CD4-positive, alpha-beta T cell treated with Interleukin-4 for 1 hour (primary cell): ENCODE measurements at regions not wholly inside any gene's neighbourhood (a gene's known extent, or its start where the extent isn't known, plus 50 kb on each side); places are given as distances from the start of the nearest gene placed in this dataset.

Source experiments
- DNase-seq, 2 donors: peaks; one replicate each; pipeline ENCODE4 v3.0.0-alpha.2; 2020 to 2022

DNA sequence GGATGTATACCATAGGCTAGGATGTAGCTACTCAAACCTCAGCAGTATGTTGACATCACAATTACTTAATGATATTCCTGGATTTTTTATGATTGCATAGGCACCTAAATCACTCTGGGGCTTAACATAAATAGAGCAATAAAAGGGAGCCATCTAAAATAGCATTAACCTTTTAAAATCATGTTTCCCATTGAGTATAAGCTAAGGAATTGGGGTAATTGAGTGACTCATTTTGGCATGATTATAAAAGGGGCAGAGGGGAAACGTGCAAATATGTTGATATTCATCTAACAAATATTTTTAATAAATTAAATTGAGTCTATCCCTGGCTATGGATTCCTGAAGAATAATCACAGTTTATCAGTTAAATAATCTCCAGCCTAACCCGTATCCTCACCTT is 74.0 kb upstream of the ADGRF1 start:
- DNase-seq: no peak

DNA sequence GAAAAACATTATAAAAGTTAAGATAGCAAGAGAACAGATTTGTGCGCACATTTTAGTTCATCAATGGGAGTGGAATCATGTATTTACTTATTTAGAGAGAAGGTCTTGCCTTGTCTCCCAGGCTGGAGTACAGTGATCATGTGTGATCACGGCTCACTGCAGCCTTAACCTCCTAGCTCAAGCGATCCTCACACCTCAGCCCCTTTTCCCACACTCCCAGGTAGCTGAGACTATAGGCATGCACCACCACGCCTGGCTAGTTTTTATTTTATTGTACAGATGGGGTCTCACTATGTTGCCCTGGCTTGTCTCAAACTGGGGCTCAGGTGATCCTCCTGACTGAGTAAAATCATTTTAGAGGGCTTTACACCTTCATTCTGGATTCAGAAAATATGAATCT is 72.3 kb upstream of the ADGRF1 start:
- DNase-seq: no peak

DNA sequence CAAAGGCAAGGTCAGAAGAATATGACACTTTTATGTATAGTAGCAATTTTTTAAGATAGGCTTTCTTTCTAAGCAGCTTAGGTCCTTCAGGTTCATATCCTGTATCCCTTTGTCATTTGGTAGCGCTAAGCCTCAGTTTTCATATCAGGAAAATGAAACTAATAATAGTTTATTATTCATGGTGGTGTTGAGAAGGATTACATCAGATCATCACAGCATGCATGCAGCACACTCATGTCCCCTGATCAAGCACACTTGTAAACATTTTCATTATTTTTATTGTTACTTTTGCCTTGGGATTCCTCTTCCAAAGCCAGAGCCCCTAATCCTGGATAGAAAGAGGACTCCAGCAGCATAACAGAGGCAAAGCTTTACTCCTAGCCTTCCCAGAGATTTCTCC is 70.2 kb upstream of the ADGRF1 start:
- DNase-seq: no peak

DNA sequence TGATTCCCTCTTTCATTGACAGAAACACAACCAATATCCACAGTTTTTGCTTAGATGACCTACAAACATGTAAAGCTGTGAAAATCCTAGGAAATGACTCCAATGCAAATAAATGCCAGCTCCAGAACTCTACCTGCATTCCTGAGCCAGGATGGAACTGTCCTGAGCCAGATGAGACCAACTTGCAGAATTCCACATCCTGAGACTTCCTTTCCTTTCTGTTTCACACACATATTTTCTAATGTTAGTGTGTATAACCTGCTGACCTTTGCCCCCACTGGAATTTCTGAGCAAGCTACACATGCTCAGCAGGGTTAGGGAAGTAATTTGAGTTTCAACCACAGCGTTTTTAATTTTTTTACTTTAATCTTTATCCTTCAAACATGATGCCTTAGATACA is 69.6 kb upstream of the ADGRF1 start:
- DNase-seq: no peak

DNA sequence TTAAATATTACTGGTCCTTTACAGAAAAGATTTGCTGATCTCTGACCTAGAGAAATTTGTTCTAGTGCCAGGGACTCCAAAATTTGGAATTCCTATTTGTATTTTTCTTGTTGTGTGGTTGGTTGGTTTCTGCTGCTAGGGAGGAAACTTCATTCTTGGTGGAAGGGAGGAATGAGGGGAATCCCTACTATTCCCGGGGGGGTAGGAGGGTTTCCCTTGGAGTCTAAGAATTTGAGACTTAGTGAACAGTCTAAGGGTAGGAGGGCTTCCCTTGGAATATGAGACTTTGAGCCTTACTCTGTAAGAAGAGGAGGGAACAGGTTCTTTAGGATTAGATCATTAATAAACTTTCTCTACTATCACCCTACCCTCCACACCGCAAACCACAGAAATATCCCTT is 67.1 kb upstream of the ADGRF1 start:
- DNase-seq: no peak

DNA sequence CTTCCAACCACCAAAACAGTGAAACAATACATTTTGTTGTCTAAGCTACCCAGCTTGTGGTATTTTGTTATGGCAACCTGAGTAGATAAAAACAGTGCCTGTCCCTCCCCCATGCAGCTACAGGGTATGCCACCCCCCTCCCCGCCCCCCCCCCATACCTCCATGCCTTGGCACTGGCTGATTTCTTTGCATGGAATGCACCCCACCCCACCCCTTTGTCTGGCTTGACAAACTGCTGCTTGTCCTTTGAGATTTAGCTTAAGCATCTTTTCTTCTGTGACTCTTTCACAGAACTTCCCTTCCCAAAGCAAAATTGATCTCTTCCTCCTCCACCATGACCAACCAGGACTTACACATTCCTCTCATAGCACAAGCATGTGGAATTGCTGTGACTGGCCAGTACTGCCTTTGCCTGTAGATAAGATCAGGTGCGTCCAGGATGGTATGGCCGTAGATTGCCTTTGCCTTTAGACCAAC is 64.6 kb upstream of the ADGRF1 start:
- DNase-seq: no peak

DNA sequence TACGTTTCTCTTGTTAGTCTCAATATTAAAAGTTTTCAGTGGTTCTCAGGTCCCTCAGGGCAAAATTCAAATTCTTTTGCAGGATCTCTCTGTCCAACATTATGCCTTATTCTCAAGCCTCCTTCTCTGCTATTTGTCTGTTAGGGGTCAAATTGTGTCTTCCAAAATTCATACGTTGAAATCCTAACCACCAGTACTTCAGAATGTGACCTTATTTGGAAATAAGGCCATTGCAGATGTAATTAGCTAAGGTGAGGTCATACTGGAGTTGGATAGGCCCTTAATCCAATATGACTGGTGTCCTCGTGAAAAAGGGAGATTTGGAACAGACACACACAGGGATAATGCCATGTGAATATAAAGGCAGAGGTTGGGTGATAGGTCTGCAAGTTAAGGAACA is 64.1 kb upstream of the ADGRF1 start:
- DNase-seq: no peak

DNA sequence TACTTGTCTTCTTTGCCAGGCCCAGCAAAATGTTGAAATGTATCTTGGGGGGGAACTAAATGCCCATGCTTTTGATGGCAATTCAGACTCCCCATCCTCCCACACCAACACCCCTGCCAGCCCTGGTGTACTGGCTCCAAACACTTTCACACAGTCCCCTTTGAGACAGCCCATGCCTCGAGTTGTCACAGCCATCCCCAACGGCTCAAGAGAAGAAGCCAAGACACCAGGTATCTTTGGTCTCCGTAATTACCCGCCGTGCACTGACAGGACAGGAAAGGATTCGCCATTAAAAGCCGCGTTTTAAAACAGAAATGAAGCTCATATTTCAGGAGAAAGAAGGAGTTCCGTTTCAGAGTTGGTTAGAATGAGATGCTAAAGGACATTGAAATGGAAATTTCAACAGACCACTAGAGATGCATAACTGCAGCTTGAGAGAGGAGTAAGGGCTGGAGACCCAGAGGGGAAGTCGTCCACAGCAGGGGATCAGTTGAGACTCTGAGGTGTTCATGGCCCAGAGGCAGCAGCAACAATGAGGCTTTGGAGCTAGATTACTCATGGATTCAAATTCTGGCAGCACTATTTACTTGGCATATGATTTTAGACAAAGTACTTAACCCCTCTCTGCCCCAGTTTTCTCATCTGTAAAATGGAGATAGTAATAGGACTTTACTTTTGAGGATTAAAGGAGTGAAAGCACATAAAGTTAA is 63.5 kb upstream of the ADGRF1 start:
- no peak for DNase-seq

DNA sequence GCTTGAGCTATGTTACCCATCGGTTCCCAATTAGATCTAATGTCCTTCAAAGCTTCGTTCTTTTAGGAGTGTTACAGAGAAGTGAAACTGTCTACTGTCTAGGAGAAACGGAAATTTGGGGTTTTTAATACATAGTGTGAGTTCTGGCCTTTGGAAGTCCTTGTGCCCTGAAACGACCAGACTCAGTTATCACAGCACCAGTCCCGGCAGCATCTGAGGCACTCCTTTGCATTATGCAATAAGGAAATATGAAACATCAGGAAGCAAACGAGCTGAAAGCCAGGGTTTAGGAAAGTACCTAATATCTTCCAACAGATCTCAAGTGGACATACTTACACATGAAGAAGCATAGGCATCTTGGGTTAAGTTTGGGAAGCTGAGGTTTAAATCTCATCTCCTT is 61.8 kb upstream of the ADGRF1 start:
- DNase-seq: no peak

DNA sequence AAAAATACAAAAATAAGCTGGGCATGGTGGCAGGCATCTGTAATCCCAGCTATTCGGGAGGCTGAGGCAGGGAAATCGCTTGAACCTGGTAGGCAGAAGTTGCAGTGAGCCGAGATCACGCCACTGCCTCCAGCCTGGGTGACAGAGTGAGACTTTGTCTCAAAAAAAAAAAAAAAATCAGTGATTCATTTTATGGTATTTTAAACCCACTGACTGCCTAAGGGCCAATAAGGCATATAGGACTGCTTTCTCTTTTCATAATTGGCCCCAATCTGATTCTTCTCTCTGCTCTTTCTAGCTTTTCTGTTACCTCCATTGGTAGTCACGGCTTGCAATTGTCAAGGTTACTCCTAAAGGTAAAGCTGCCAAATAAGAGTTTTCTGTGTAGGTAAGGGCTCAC is 60.2 kb upstream of the ADGRF1 start:
- DNase-seq: no peak

DNA sequence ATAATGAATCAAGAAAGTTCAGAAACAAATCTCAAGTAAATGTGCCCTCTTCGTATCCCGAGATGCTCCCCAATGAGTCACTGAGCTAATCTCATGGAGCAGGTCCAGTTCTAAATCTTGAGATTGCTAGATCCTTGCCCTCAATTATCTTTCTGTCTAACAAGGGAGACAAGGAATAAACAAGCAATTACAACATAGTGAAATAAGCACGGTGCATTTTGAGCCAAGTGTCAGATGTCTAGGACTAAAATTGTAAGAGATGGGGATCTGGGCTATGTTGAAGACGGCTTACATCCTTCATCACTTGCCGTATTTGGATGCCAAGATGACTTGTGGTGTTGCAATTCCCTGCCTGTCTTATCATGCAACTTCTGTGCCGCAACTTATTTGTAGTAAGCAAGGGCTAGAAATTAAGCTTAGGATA is 56.5 kb upstream of the ADGRF1 start:
- no peak for DNase-seq

DNA sequence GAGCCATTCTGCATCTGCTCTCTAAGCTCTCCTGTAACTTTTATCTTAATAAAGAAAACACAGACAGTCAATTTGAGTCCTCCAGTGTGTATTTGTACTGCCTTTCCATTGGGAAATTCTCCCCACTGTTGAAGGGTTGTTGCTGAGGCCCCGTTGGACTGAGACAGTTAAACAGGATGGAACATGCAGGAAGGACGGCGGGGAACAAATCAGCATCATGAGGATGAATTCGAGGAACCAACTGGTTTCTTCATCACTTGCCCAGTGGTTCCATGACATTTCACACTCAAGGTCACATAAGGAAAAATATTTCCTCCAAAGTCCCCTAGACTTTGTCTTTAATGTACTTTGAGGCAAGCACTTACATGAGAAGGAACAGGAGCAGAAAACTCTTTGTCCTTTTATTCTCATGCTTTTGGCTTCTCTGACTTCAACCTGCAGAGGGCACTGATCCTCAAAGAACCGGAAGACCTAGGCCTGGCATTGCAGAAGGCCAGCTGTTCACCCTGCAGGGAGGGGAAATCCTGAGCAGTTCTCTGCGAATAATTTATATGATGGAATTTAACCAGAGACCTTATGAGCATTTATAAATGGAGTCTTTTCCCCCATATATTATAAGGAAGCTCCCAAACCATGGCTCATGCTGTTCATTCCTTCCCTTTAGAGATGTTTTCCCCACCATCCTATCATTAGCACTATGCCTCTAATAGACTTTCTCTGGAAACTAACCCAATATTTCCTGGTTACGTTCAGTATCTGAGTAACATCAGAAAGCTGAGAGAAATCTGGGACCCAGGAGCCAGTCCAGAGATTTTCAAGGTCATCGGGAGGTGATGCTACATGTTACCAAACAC is 55.2 kb upstream of the ADGRF1 start:
- peak; percentile 29 to 39 for DNase-seq

DNA sequence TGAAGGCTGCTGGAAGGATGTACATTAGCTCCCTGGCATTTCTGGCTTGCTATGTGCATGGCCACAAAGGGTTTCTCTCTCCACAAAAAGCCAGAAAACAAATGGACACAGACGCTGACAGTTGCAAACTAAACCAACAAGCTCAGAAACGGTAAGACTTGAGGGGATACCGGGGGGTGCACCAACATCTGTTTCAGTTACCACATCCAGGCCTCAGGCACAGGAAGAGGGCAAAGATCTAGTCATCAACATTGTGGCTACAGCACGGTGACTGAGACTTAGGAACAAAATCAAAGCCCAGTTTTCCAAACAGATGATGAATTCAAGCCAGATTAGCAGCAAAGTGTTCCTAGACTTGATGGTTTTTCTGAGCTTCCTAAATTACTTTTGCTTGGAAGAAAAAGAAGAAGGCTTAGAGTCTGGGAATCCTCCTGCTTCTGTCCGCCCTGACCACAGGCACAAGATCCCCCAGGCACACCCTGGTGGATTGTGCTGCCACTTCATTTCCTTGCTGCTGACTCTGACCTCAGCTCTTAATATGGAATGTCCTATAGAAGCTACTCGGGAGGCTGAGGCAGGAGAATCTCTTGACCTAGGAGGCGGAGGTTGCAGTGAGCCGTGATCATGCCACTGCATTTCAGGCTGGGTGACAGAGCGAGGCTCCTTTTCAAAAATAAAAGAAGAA is 54.2 kb upstream of the ADGRF1 start:
- no peak for DNase-seq

DNA sequence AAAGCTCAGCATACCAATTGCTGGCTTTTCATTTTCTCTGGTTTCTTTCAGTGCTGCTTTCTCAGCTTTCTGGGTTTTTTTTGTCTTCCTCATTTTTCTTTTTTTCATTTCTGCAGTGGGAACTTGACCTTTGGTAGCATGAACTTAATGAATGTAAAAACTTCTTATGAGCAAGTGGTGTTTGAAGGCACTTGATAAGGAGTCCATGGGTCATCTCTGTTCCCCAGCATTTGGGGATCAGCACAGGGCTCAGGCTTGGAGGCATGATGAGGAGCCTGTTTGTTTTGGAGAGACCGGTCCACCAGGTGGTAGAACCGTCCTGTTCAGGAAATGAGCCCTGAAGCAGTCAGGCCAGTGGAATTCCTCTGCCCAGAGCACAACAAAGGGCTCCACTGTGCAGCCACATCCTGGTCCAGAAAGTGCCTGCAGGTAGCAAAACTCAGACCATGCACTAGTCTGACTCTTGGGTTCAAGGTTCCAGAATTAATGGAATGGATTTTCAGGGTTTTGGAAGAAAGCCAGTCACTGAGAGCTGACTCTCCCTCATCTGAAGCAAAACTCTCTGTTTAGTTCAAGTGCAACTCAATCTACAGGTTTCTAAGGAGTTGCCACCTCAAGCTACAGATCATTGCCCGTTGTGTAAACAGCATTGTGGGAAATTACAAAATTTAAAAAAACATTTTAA is 52.3 kb upstream of the ADGRF1 start:
- no peak for DNase-seq

DNA sequence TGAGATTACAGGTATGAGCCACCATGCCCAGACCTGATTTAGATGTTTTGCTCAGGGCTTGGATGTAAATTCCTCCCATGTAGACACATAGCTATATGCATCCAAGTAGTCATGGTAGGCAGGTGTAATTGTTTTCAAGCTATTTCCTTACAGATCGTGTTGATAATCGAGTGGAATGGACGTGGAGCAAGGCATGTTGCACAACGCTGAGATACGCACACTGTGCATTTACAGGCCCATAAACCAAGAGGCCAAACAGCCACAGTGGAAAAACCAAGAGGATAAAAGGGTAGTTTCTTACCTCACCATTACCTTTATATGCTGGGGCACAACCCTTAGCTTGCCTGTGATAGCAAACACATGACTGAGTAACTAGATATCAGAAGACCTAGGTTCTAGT is 51.0 kb upstream of the ADGRF1 start:
- DNase-seq: no peak

DNA sequence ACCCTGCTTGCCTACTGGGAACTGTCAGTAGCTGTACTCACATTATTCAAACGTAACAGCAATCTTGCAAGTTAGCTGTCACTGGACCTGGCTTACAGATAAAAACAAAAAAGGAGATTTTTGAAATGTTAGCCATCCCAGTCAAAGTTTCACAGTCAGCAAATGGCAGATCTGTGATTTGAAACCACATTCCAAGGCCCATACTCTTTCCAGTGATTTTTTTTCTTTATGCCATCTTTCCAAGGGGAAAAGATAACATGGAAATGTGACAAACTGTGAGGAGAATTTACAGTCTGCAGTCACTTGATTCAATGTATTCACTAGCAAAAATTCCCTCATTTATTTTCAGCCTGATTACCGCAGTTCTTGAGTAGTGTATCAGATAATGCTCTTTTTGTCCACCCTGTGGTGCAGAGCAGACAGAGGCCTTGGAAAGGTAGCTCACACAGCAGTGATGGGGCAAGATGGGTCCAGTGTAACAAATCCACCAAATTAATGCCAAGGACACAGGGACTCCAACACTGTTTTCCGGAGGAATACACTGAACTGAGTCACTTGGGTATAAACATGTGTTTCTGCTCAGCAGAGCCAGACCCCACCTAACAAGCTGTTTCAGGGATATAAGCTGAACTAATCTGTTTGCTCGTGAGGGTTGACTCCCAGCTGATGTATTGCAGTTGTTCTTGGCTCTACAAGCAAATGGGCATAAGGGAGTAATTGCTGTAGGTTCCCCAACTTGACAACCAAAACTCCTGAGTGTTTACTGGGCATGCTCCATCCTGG is 49.9 kb upstream of the ADGRF1 start:
- DNase-seq: no peak
